Loucy (cell line): ENCODE measurements at regions not wholly inside any gene's neighbourhood (a gene's known extent, or its start where the extent isn't known, plus 50 kb on each side); places are given as distances from the start of the nearest gene placed in this dataset.

ENCODE experiments used
- H2AFZ ChIP-seq: fragments of 200-600 bp; sonication (generic); 2 replicates; pipeline ENCODE4 v1.6.0; 2016; ENCODE audit warnings: antibody characterized with exemption, mild to moderate bottlenecking, low read length, moderate library complexity
- H3F3A ChIP-seq: fragments of 200-600 bp; 2 replicates; pipeline ENCODE4 v1.6.0; 2016; ENCODE audit warnings: antibody characterized with exemption, low read depth, mild to moderate bottlenecking
- H3K27me3 ChIP-seq: fragments of 200-600 bp; sonication (generic); 2 replicates; pipeline ENCODE4 v1.6.1; 2014; ENCODE audit warnings: low read length, mild to moderate bottlenecking; ENCODE audit not compliant: insufficient read depth, poor library complexity, severe bottlenecking
- H3K36me3 ChIP-seq: fragments of 200-600 bp; sonication (generic); 2 replicates; pipeline ENCODE4 v1.6.1; 2016; ENCODE audit warnings: low read length; ENCODE audit not compliant: insufficient read depth
- H3K4me1 ChIP-seq: fragments of 200-600 bp; sonication (generic); 2 replicates; pipeline ENCODE4 v1.5.1; 2014; ENCODE audit warnings: low read length, mild to moderate bottlenecking; ENCODE audit not compliant: insufficient read depth, poor library complexity, severe bottlenecking
- H3K4me2 ChIP-seq: fragments of 200-600 bp; sonication (generic); 2 replicates; pipeline ENCODE4 v1.6.0; 2014; ENCODE audit warnings: antibody characterized with exemption, low read length, low read depth, mild to moderate bottlenecking; ENCODE audit not compliant: poor library complexity, severe bottlenecking
- H3K4me3 ChIP-seq: fragments of 200-600 bp; sonication (generic); 2 replicates; pipeline ENCODE4 v1.5.1; 2014; ENCODE audit warnings: low read length, mild to moderate bottlenecking, mixed read lengths; ENCODE audit not compliant: poor library complexity, severe bottlenecking
- H3K79me2 ChIP-seq: fragments of 200-600 bp; sonication (generic); 2 replicates; pipeline ENCODE4 v1.6.1; 2014; ENCODE audit warnings: low read length; ENCODE audit not compliant: insufficient read depth
- H3K9ac ChIP-seq: fragments of 200-600 bp; sonication (generic); 2 replicates; pipeline ENCODE4 v1.6.0; 2014; ENCODE audit warnings: mild to moderate bottlenecking, low read depth, low read length, moderate library complexity; ENCODE audit not compliant: poor library complexity, severe bottlenecking
- H3K9me2 ChIP-seq: fragments of 200-600 bp; sonication (generic); replicated peaks from 2 replicates; pipeline ENCODE4 v1.6.1; 2016; ENCODE audit warnings: low read depth, low read length, mixed read lengths
- H3K9me3 ChIP-seq: fragments of 200-600 bp; sonication (generic); 2 replicates; pipeline ENCODE4 v1.6.1; 2014; ENCODE audit warnings: mild to moderate bottlenecking, antibody characterized with exemption, low read length, low read depth; ENCODE audit not compliant: insufficient read depth
- H4K20me1 ChIP-seq: fragments of 200-600 bp; sonication (generic); 2 replicates; pipeline ENCODE4 v1.6.0; 2014; ENCODE audit warnings: antibody characterized with exemption, low read length, mild to moderate bottlenecking; ENCODE audit not compliant: insufficient read depth, poor library complexity, severe bottlenecking
- EZH2phosphoT487 ChIP-seq: fragments of 200-600 bp; IDR thresholded peaks from 2 replicates; pipeline ENCODE4 v1.6.1; 2018; ENCODE audit warnings: antibody characterized with exemption, mild to moderate bottlenecking, moderate library complexity, borderline replicate concordance
- TF ChIP-seq, protein P1 (sequence below): fragments of 200-600 bp; sonication (generic); conservative IDR thresholded peaks from 2 replicates; pipeline ENCODE4 v1.5.1; 2014; ENCODE audit warnings: mild to moderate bottlenecking, antibody characterized with exemption, low read length

DNA sequence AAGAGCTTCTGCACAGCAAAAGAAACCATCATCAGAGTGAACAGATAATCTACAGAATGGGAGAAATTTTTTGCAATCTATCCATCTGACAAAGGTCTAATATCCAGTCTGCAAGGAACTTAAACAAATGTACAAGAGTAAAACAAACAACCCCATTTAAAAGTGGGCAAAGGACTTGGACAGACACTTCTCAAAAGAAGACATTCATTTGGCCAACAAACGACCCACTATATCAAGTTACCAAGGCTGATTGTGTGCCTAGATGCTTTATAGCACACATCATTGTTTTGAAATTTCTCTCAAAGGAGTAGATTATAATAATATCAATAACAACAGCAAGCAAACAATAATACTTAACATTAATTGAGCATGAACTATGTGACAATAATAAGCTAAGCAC, 117.1 kb downstream of the TFPI2 start:
- no peaks in the 10 kb centered on the region for H3K4me1 ChIP-seq
- no peaks in the 10 kb centered on the region for H3K79me2 ChIP-seq
- no peak overlapping the region for H3K4me2 ChIP-seq
- H3K9me2 ChIP-seq = no peaks in the 10 kb centered on the region
- no peaks in the 10 kb centered on the region for H3K9me3 ChIP-seq
- no peak overlapping the region for H2AFZ ChIP-seq
- TF ChIP-seq EZH2phosphoT487 = no peak
- TF ChIP-seq, protein P1, sequence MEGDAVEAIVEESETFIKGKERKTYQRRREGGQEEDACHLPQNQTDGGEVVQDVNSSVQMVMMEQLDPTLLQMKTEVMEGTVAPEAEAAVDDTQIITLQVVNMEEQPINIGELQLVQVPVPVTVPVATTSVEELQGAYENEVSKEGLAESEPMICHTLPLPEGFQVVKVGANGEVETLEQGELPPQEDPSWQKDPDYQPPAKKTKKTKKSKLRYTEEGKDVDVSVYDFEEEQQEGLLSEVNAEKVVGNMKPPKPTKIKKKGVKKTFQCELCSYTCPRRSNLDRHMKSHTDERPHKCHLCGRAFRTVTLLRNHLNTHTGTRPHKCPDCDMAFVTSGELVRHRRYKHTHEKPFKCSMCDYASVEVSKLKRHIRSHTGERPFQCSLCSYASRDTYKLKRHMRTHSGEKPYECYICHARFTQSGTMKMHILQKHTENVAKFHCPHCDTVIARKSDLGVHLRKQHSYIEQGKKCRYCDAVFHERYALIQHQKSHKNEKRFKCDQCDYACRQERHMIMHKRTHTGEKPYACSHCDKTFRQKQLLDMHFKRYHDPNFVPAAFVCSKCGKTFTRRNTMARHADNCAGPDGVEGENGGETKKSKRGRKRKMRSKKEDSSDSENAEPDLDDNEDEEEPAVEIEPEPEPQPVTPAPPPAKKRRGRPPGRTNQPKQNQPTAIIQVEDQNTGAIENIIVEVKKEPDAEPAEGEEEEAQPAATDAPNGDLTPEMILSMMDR = no peak
- H3K27me3 ChIP-seq = no peaks in the 10 kb centered on the region
- no peaks in the 10 kb centered on the region for H3F3A ChIP-seq
- H3K36me3 ChIP-seq = no peaks in the 10 kb centered on the region
- no peaks in the 10 kb centered on the region for H4K20me1 ChIP-seq
- no peak overlapping the region for H3K9ac ChIP-seq
- no peak overlapping the region for H3K4me3 ChIP-seq

DNA sequence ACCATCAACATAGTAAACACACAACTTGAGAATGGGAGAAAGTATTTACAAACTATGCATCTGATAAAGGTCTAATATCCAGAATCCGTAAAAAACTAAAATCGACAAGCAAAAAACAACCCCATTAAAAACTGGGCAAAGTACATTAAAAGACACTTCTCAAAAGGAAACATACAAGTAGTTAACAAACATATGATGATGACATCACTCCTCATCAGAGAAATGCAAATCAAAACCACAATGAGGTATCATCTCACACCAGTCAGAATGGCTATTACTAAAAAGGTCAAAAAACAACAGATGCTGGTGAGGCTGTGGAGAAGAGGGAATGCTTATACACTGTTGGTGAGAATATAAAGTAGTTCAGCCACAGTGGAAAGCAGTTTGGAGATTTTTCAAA, 125.1 kb downstream of the TFPI2 start:
- no peaks in the 10 kb centered on the region for H3K9me2 ChIP-seq
- H3K9ac ChIP-seq = no peak overlapping the region
- H3K4me2 ChIP-seq = no peak overlapping the region
- no peaks in the 10 kb centered on the region for H3K27me3 ChIP-seq
- no peaks in the 10 kb centered on the region for H3F3A ChIP-seq
- no peak overlapping the region for H3K4me3 ChIP-seq
- H3K36me3 ChIP-seq = no peaks in the 10 kb centered on the region
- H4K20me1 ChIP-seq = no peaks in the 10 kb centered on the region
- no peaks in the 10 kb centered on the region for H3K4me1 ChIP-seq
- no peaks in the 10 kb centered on the region for H3K79me2 ChIP-seq
- no peak overlapping the region for H2AFZ ChIP-seq
- TF ChIP-seq, protein P1 = no peak
- no peaks in the 10 kb centered on the region for H3K9me3 ChIP-seq

DNA sequence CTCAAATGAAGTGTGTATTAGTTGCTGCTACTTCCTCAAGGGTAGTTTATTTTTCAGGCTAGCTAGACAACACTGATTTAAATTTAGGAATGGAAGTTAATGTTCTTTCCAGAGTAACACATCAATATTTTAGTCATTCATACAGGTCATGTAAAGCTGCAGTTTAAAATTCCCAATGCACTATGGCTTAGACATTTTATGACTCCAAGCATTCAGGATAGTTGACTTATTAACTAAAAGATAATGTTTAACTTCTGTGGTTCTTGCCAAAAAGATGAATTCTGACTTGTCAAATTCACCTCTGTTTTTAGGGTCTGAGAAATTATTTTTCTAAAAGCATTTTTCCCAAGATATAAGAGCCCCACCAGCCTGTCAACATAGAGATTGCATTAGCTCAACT, 131.9 kb downstream of the TFPI2 start:
- Histone ChIP-seq H3K36me3 (no peaks in the 10 kb centered on the region), H3K4me3 (no peak overlapping the region), H2AFZ (no peak overlapping the region), H3K4me1 (no peaks in the 10 kb centered on the region), H3F3A (no peaks in the 10 kb centered on the region), H3K9ac (no peak overlapping the region), H3K4me2 (no peak overlapping the region), H3K9me2 (no peaks in the 10 kb centered on the region; the same call in 1 of the 2 replicates), H3K27me3 (no peaks in the 10 kb centered on the region), H3K79me2 (no peaks in the 10 kb centered on the region), H4K20me1 (no peaks in the 10 kb centered on the region), H3K9me3 (no peaks in the 10 kb centered on the region)
- TF ChIP-seq, protein P1 = no peak
- no peak for TF ChIP-seq EZH2phosphoT487
